Pons (tissue), 1 donor: ENCODE measurements at regions not wholly inside any gene's neighbourhood (a gene's known extent, or its start where the extent isn't known, plus 50 kb on each side); places are given as distances from the start of the nearest gene placed in this dataset.

Source experiments
- DNase-seq: peaks from one replicate; pipeline ENCODE4 v3.0.0-alpha.2; 2016; ENCODE audit warnings: low spot score

- no peak for DNase-seq
Measured at GRCh38 chr18:42268186-42268725, 313.2 kb downstream of the PIK3C3 start.

- DNase-seq, result no peak
Measured at GRCh38 chr18:42268798-42269197, 313.8 kb downstream of the PIK3C3 start.

GRCh38 chr18:42271647-42272414 is 316.8 kb downstream of the PIK3C3 start:
- no peak for DNase-seq

- DNase-seq, result no peak
Measured at GRCh38 chr18:42274488-42275137, 319.6 kb downstream of the PIK3C3 start.

GRCh38 chr18:42275138-42275535 is 320.1 kb downstream of the PIK3C3 start:
- DNase-seq, result peak; percentile 19

- no peak for DNase-seq
Measured at GRCh38 chr18:42275949-42276730, 321.1 kb downstream of the PIK3C3 start.

- no peak for DNase-seq
Measured at GRCh38 chr18:42281124-42281523, 326.1 kb downstream of the PIK3C3 start.

GRCh38 chr18:42281851-42282250 is 326.8 kb downstream of the PIK3C3 start:
- no peak for DNase-seq

- DNase-seq, result no peak
Measured at GRCh38 chr18:42287047-42287446, 332.0 kb downstream of the PIK3C3 start.

GRCh38 chr18:42288129-42288528 is 333.1 kb downstream of the PIK3C3 start:
- no peak for DNase-seq

- no peak for DNase-seq
Measured at GRCh38 chr18:42289526-42289925, 334.5 kb downstream of the PIK3C3 start.

- DNase-seq, result no peak
Measured at GRCh38 chr18:42290318-42291307, 335.6 kb downstream of the PIK3C3 start.

- no peak for DNase-seq
Measured at GRCh38 chr18:42292654-42293053, 337.6 kb downstream of the PIK3C3 start.

GRCh38 chr18:42296192-42296591 is 341.2 kb downstream of the PIK3C3 start:
- no peak for DNase-seq

- no peak for DNase-seq
Measured at GRCh38 chr18:42296723-42297122, 341.7 kb downstream of the PIK3C3 start.

GRCh38 chr18:42298759-42299675 is 344.0 kb downstream of the PIK3C3 start:
- peak; percentile 92 for DNase-seq

- DNase-seq, result no peak
Measured at GRCh38 chr18:42305869-42306593, 351.0 kb downstream of the PIK3C3 start.

- no peak for DNase-seq
Measured at GRCh38 chr18:42306594-42306980, 351.6 kb downstream of the PIK3C3 start.

GRCh38 chr18:42310956-42311355 is 355.9 kb downstream of the PIK3C3 start:
- DNase-seq, result no peak

GRCh38 chr18:42326752-42327151 is 371.7 kb downstream of the PIK3C3 start:
- no peak for DNase-seq
